OCI-LY7 (cell line): ENCODE measurements at regions not wholly inside any gene's neighbourhood (a gene's known extent, or its start where the extent isn't known, plus 50 kb on each side); places are given as distances from the start of the nearest gene placed in this dataset.

Experiments
- BruUV-seq: library from RNA; stranded (reverse); fragments of 400-500 nt; replicated peaks from 2 replicates; lab custom pipeline; 2021; lab: Mats Ljungman, UMichigan
- CTCF ChIA-PET: fragments of 300-600 bp; sonication (Branson Sonifier 250); formaldehyde crosslinking; loops from one replicate; lab custom pipeline; 2022; ENCODE audit warnings: antibody characterized with exemption; ENCODE audit not compliant: unreplicated experiment; lab: Charles Lee
- POLR2A ChIA-PET: fragments of 300-600 bp; sonication (Branson Sonifier 250); formaldehyde crosslinking; loops from one replicate; lab custom pipeline; 2022; ENCODE audit warnings: antibody characterized with exemption; lab: Charles Lee
- DNase-seq: peaks from one replicate; pipeline ENCODE4 v3.0.0-alpha.2; 2015; ENCODE audit warnings: low spot score
- H2AFZ ChIP-seq: fragments of 200-600 bp; sonication (generic), shearing (Covaris generic); 2 replicates; pipeline ENCODE4 v1.6.1; 2014; ENCODE audit warnings: mild to moderate bottlenecking, antibody characterized with exemption, low read length, moderate library complexity
- H3K27ac ChIP-seq: fragments of 200-600 bp; sonication (generic); 2 replicates; pipeline ENCODE4 v1.5.1; 2014; ENCODE audit warnings: mixed run types, low read depth, mild to moderate bottlenecking, moderate library complexity, low read length, inconsistent platforms; ENCODE audit not compliant: poor library complexity, severe bottlenecking
- H3K36me3 ChIP-seq: fragments of 200-600 bp; sonication (generic); 2 replicates; pipeline ENCODE4 v1.6.1; 2014; ENCODE audit warnings: mild to moderate bottlenecking, antibody characterized with exemption, low read length, moderate library complexity, mixed read lengths; ENCODE audit not compliant: insufficient read depth
- H3K4me1 ChIP-seq: fragments of 200-600 bp; sonication (generic); 2 replicates; pipeline ENCODE4 v1.5.1; 2014; ENCODE audit warnings: mild to moderate bottlenecking, low read length; ENCODE audit not compliant: insufficient read depth, poor library complexity, severe bottlenecking
- H3K4me2 ChIP-seq: fragments of 200-600 bp; sonication (generic); 2 replicates; pipeline ENCODE4 v1.6.1; 2014; ENCODE audit warnings: mild to moderate bottlenecking, low read length
- H3K4me3 ChIP-seq: fragments of 200-600 bp; sonication (generic); 2 replicates; pipeline ENCODE4 v1.5.1; 2014; ENCODE audit warnings: mild to moderate bottlenecking, low read depth, low read length; ENCODE audit not compliant: poor library complexity, severe bottlenecking
- H3K79me2 ChIP-seq: fragments of 200-600 bp; sonication (generic); 2 replicates; pipeline ENCODE4 v1.6.1; 2016; ENCODE audit warnings: low read depth, mild to moderate bottlenecking, low read length, moderate library complexity, mixed read lengths; ENCODE audit not compliant: insufficient read depth
- H3K9me2 ChIP-seq: fragments of 200-600 bp; sonication (generic); 2 replicates; pipeline ENCODE4 v1.6.1; 2016; ENCODE audit warnings: mild to moderate bottlenecking, low read length, mixed read lengths; ENCODE audit not compliant: insufficient read depth
- H3K9me3 ChIP-seq: fragments of 200-600 bp; sonication (generic); 2 replicates; pipeline ENCODE4 v1.6.1; 2014; ENCODE audit warnings: mild to moderate bottlenecking, mixed run types, low read length, mixed read lengths
- H4K20me1 ChIP-seq: fragments of 200-600 bp; sonication (generic); 2 replicates; pipeline ENCODE4 v1.6.1; 2014; ENCODE audit warnings: mild to moderate bottlenecking, antibody characterized with exemption, low read length, moderate library complexity, mixed read lengths; ENCODE audit not compliant: insufficient read depth
- EZH2phosphoT487 ChIP-seq: fragments of 200-600 bp; sonication (generic); IDR thresholded peaks from 2 replicates; pipeline ENCODE4 v1.6.1; 2018; ENCODE audit warnings: low read depth, borderline replicate concordance, mild to moderate bottlenecking, mixed run types, antibody characterized with exemption, low read length, moderate library complexity, mixed read lengths
- intact Hi-C: fragments of 100-400 bp; cut with micrococcal nuclease; formaldehyde crosslinking; loops from one replicate; pipeline ENCODE4 v1.10.0; 2022; ENCODE audit not compliant: unreplicated experiment
- TF ChIP-seq, protein P1 (sequence below): fragments of 200-600 bp; sonication (generic); conservative IDR thresholded peaks from 2 replicates; pipeline ENCODE4 v1.5.1; 2014; ENCODE audit warnings: mild to moderate bottlenecking, antibody characterized with exemption, low read length, moderate library complexity, mixed read lengths

DNA sequence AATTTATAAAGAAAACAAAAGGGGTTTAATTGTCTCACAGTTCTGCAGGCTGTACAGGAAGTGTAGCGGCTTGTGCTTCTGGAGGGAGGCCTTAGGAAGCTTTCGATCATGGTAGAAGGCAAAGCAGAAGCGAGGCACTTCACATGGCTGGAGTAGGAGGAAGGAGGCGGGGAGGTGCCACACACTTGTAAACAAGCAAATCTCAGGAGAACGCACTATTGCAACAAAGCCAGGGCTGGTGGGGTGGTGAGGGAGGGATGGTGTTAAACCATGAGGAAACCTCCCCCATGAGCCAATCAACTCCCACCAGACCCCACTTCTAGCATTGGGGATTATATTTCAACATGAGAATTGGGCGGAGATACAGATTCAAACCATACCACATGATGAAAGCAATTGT is 1116.3 kb downstream of the FAT4 start:
- ChIA-PET CTCF (no interaction called here), POLR2A (no interaction called here)
- H3K4me2 ChIP-seq = no peak overlapping the region
- H3K27ac ChIP-seq = no peak overlapping the region
- H3K36me3 ChIP-seq = no peaks in the 10 kb centered on the region
- H2AFZ ChIP-seq = no peak overlapping the region
- no peaks in the 10 kb centered on the region for H4K20me1 ChIP-seq
- BruUV-seq = no TSS peak
- no peaks in the 10 kb centered on the region for H3K9me3 ChIP-seq
- no peak for DNase-seq
- H3K9me2 ChIP-seq = no peaks in the 10 kb centered on the region
- H3K79me2 ChIP-seq = no peaks in the 10 kb centered on the region
- no peak for TF ChIP-seq EZH2phosphoT487
- TF ChIP-seq, protein P1, sequence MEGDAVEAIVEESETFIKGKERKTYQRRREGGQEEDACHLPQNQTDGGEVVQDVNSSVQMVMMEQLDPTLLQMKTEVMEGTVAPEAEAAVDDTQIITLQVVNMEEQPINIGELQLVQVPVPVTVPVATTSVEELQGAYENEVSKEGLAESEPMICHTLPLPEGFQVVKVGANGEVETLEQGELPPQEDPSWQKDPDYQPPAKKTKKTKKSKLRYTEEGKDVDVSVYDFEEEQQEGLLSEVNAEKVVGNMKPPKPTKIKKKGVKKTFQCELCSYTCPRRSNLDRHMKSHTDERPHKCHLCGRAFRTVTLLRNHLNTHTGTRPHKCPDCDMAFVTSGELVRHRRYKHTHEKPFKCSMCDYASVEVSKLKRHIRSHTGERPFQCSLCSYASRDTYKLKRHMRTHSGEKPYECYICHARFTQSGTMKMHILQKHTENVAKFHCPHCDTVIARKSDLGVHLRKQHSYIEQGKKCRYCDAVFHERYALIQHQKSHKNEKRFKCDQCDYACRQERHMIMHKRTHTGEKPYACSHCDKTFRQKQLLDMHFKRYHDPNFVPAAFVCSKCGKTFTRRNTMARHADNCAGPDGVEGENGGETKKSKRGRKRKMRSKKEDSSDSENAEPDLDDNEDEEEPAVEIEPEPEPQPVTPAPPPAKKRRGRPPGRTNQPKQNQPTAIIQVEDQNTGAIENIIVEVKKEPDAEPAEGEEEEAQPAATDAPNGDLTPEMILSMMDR = no peak
- no peaks in the 10 kb centered on the region for H3K4me1 ChIP-seq
- intact Hi-C loops = no loop called here
- H3K4me3 ChIP-seq = no peak overlapping the region

DNA sequence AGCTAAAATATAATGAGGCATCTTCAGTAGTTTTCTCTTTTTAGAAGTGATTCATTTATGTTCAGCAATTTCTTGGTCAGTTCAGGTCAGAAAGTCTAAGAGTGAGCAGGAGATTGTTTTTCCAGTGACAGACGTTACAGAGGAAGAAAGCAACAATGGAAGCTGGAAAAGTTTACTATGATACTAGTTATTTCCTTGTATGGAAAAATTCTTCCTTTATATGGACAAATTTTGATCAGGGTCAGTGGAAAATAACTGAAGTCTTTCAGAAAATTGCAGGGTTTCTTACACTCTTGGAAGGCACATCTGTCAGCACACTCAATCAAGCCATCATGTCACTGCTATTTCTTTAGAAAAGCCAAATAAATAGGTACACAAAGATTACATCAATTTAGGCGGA is 1120.7 kb downstream of the FAT4 start:
- no peak overlapping the region for H2AFZ ChIP-seq
- ChIA-PET CTCF (no interaction called here), POLR2A (no interaction called here)
- TF ChIP-seq EZH2phosphoT487 = no peak
- TF ChIP-seq, protein P1 = no peak
- no peaks in the 10 kb centered on the region for H3K9me3 ChIP-seq
- no peaks in the 10 kb centered on the region for H4K20me1 ChIP-seq
- no peak overlapping the region for H3K27ac ChIP-seq
- H3K79me2 ChIP-seq = no peaks in the 10 kb centered on the region
- no TSS peak for BruUV-seq
- no peak for DNase-seq
- no peaks in the 10 kb centered on the region for H3K36me3 ChIP-seq
- H3K9me2 ChIP-seq = no peaks in the 10 kb centered on the region
- H3K4me2 ChIP-seq = no peak overlapping the region
- intact Hi-C loops = no loop called here
- no peaks in the 10 kb centered on the region for H3K4me1 ChIP-seq
- H3K4me3 ChIP-seq = no peak overlapping the region

DNA sequence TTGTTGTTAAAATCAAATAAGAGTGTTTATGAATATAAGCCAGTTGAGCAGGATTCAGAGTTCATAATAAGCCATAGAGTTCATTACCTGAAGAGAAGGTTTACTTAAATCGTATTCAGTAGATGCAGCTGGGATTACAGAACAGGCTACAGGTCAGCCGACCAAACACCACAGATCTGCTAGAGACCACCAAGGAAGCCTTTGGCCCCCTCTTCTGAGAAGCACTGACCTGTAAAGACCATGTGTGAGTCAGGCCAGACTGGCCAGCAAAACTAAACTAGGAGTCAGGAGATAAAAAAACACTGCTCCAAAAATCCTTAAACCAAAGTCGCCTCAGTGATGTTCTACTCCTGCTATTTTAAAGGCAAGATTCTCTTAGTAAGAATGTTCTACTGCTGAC is 1125.5 kb downstream of the FAT4 start:
- Histone ChIP-seq H3K4me1 (no peaks in the 10 kb centered on the region), H3K9me2 (no peaks in the 10 kb centered on the region), H3K9me3 (no peaks in the 10 kb centered on the region), H3K4me3 (no peak overlapping the region), H2AFZ (no peak overlapping the region), H4K20me1 (no peaks in the 10 kb centered on the region), H3K4me2 (no peak overlapping the region), H3K36me3 (no peaks in the 10 kb centered on the region), H3K27ac (no peak overlapping the region), H3K79me2 (no peaks in the 10 kb centered on the region)
- CTCF ChIA-PET = no interaction called here
- BruUV-seq = no TSS peak
- no peak for DNase-seq
- POLR2A ChIA-PET = no interaction called here
- intact Hi-C loops = no loop called here
- no peak for TF ChIP-seq EZH2phosphoT487
- TF ChIP-seq, protein P1 = no peak
